ENCODE measurements at regions not wholly inside any gene's neighbourhood (a gene's known extent, or its start where the extent isn't known, plus 50 kb on each side); places are given as distances from the start of the nearest gene placed in this dataset.

GRCh38 chr4:10773656-10774055 is 89.1 kb upstream of the CLNK start (continued):
- no peak for TF ChIP-seq SMC3 (IDR thresholded peaks at IDR 0.05; ENCODE audit: low read depth, low read length)
- TF ChIP-seq POLR2AphosphoS5 (IDR thresholded peaks at IDR 0.05; ENCODE audit: low read depth, low read length) = no peak
- TF ChIP-seq EP300 (IDR thresholded peaks at IDR 0.05; ENCODE audit: borderline replicate concordance in 1 of 2, low read depth in 1 of 2, low read length in 1 of 2) = no peak
- no peak for TF ChIP-seq USF1 (IDR thresholded peaks at IDR 0.05; ENCODE audit: borderline replicate concordance, low read depth)
- no peak for TF ChIP-seq MXI1 (IDR thresholded peaks at IDR 0.05; ENCODE audit: low read depth, low read length)
- TF ChIP-seq PBX3 (IDR thresholded peaks at IDR 0.05) = no peak
- TF ChIP-seq FOXM1 (IDR thresholded peaks at IDR 0.05; ENCODE audit: low read depth) = no peak
- no peak for TF ChIP-seq RAD21 (IDR thresholded peaks at IDR 0.05; ENCODE audit: low read length)
- TF ChIP-seq RFX5 (IDR thresholded peaks at IDR 0.05; ENCODE audit: low read length) = no peak
- no peak for TF ChIP-seq GABPA (IDR thresholded peaks at IDR 0.05; ENCODE audit: low read depth)
- TF ChIP-seq, protein P1, sequence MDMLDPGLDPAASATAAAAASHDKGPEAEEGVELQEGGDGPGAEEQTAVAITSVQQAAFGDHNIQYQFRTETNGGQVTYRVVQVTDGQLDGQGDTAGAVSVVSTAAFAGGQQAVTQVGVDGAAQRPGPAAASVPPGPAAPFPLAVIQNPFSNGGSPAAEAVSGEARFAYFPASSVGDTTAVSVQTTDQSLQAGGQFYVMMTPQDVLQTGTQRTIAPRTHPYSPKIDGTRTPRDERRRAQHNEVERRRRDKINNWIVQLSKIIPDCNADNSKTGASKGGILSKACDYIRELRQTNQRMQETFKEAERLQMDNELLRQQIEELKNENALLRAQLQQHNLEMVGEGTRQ (IDR thresholded peaks at IDR 0.05; ENCODE audit: borderline replicate concordance, low read depth, low read length) = no peak
- TF ChIP-seq JUND (IDR thresholded peaks at IDR 0.05) = no peak

- DNase-seq = no peak
Observed at GRCh38 chr4:10773010-10773409, 88.4 kb upstream of the CLNK start.

More at GRCh38 chr4:10773010-10773409, 88.4 kb upstream of the CLNK start:
- H3K9ac ChIP-seq = no peak overlapping the region
- no peaks in the 10 kb centered on the region for H4K20me1 ChIP-seq (ENCODE audit: insufficient read depth)
- H3K27ac ChIP-seq (ENCODE audit: low read depth in 2 of 2, low read length in 1 of 2) = no peak overlapping the region
- H3K27me3 ChIP-seq (ENCODE audit: insufficient read depth) = no peaks in the 10 kb centered on the region
- TF ChIP-seq ELF1 (IDR thresholded peaks at IDR 0.05) (no peak), MXI1 (IDR thresholded peaks at IDR 0.05; ENCODE audit: low read depth, low read length) (no peak), USF1 (IDR thresholded peaks at IDR 0.05; ENCODE audit: borderline replicate concordance, low read depth) (no peak), GATA2 (CRISPR knock-in tag; IDR thresholded peaks at IDR 0.05) (no peak), RXRA (IDR thresholded peaks at IDR 0.05; ENCODE audit: borderline replicate concordance, low read depth) (no peak), CHD2 (IDR thresholded peaks at IDR 0.05; ENCODE audit: low read length, partially characterized antibody) (no peak)
- TF ChIP-seq, protein P2, sequence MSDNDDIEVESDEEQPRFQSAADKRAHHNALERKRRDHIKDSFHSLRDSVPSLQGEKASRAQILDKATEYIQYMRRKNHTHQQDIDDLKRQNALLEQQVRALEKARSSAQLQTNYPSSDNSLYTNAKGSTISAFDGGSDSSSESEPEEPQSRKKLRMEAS (IDR thresholded peaks at IDR 0.05; ENCODE audit: low read depth) = no peak
- no peaks in the 10 kb centered on the region for H3F3A ChIP-seq (replicated peaks; ENCODE audit: insufficient read depth)
- H3K4me3 ChIP-seq (ENCODE audit: low read depth in 2 of 2, low read length in 1 of 2) = no peak overlapping the region
- H3K4me1 ChIP-seq (ENCODE audit: control insufficient read depth in 1 of 2, insufficient read depth in 2 of 2, low read depth in 1 of 2, low read length in 1 of 2) = no peaks in the 10 kb centered on the region
- CTCF ChIA-PET = interaction anchor here (1.0 kb wide), 1 partner anchor 12 kb away, joined by 3 read pairs; no protein-coding TSS in a partner anchor
- H3K4me2 ChIP-seq = no peak overlapping the region
- no peaks in the 10 kb centered on the region for H3K9me3 ChIP-seq
- no peaks in the 10 kb centered on the region for H3K79me2 ChIP-seq (ENCODE audit: insufficient read depth)
- no peaks in the 10 kb centered on the region for H3K9me2 ChIP-seq
- no peaks in the 10 kb centered on the region for H3K36me3 ChIP-seq (replicated peaks in 1 of 2; ENCODE audit: control insufficient read depth in 1 of 2, insufficient read depth in 2 of 2, low read length in 1 of 2)
- POLR2A ChIA-PET = no interaction called here
- 0% methylated on average over 3 of the region's 3 CpGs for WGBS (ENCODE audit: low lambda C conversion rate)
- no peak overlapping the region for H2AFZ ChIP-seq (ENCODE audit: low read depth)

All from SK-N-SH (cell line).